Activated CD4-positive, alpha-beta T cell treated with anti-CD3 and anti-CD28 coated beads, Interleukin-2, amount 10 ng/mL, durations not matched to agents 24 days and 14 days (primary cell): ENCODE measurements at regions not wholly inside any gene's neighbourhood (a gene's known extent, or its start where the extent isn't known, plus 50 kb on each side); places are given as distances from the start of the nearest gene placed in this dataset.

Experiments
- DNase-seq: peaks from one replicate; pipeline ENCODE4 v3.0.0; 2022
- H3K27ac Mint-ChIP-seq: one replicate; pipeline ENCODE4 v1.8.0; 2022; ENCODE audit warnings: mild to moderate bottlenecking, mixed read lengths
- H3K27me3 Mint-ChIP-seq: one replicate; pipeline ENCODE4 v1.8.0; 2022; ENCODE audit warnings: mixed read lengths
- H3K36me3 Mint-ChIP-seq: one replicate; pipeline ENCODE4 v1.8.0; 2022; ENCODE audit warnings: low read depth, mild to moderate bottlenecking, mixed read lengths
- H3K4me1 Mint-ChIP-seq: one replicate; pipeline ENCODE4 v1.8.0; 2021; ENCODE audit warnings: mixed read lengths
- H3K4me3 Mint-ChIP-seq: one replicate; pipeline ENCODE4 v1.8.0; 2022; ENCODE audit warnings: mild to moderate bottlenecking, moderate library complexity, mixed read lengths
- H3K9me3 Mint-ChIP-seq: one replicate; pipeline ENCODE4 v1.8.0; 2021; ENCODE audit warnings: mixed read lengths
- intact Hi-C: fragments of 100-400 bp; cut with micrococcal nuclease; formaldehyde crosslinking; loops from one replicate; pipeline ENCODE4 v1.15.1; 2023

DNA sequence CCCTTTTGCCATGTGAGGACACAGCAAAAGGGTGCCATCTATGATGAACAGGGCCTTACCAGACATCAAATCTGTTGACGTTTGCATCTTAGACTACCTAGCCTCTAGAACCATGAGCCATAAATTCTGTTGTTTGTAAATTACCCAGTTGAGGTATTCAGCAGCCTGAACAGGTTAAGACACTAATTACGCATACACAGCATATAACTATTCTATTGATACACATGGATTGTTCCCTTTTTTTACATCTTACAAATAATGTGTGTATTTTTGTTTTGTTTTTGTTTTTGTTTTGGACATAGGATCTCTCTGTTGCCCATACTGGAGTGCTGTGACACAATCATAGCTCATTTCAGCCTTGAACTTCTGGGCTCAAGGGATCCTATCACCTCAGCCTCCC lies 255.5 kb downstream of the OPA1 start:
- peaks cover 4% of the 10 kb centered on the region for H3K4me1 Mint-ChIP-seq
- no peak overlapping the region for H3K4me3 Mint-ChIP-seq
- H3K27ac Mint-ChIP-seq, result no peak overlapping the region
- H3K27me3 Mint-ChIP-seq, result peaks cover 20% of the 10 kb centered on the region
- intact Hi-C loops, result no loop called here
- DNase-seq, result no peak
- H3K9me3 Mint-ChIP-seq, result no peaks in the 10 kb centered on the region
- no peaks in the 10 kb centered on the region for H3K36me3 Mint-ChIP-seq

DNA sequence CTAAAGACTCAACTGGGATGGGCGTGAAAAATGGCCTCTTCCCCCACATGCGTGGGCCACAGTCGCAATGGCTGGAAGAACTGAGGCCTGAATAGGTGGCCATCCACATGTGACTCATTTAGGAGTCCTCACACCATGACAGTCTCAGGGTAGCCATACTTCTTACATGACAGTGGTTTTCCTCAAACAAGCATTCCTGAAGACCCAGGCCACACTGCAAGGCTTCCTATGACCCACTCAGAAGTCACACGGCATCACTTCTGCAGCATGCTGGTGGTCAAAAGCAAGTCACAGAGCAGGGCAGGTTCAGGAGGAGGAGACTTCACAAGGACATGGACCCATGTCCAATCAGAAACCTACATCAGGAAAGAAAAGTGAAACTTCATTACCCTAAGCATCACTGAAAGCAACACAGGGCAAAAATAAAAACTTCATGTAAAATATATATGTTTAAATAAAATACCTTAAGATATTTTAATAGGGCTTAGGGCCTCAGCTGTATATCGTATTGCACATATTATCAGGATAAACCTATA lies 257.1 kb downstream of the OPA1 start:
- no peak overlapping the region for H3K4me3 Mint-ChIP-seq
- intact Hi-C loops, result no loop called here
- DNase-seq, result no peak
- H3K36me3 Mint-ChIP-seq, result no peaks in the 10 kb centered on the region
- peaks cover 27% of the 10 kb centered on the region for H3K27me3 Mint-ChIP-seq
- no peaks in the 10 kb centered on the region for H3K9me3 Mint-ChIP-seq
- no peak overlapping the region for H3K27ac Mint-ChIP-seq
- peaks cover 5% of the 10 kb centered on the region for H3K4me1 Mint-ChIP-seq

DNA sequence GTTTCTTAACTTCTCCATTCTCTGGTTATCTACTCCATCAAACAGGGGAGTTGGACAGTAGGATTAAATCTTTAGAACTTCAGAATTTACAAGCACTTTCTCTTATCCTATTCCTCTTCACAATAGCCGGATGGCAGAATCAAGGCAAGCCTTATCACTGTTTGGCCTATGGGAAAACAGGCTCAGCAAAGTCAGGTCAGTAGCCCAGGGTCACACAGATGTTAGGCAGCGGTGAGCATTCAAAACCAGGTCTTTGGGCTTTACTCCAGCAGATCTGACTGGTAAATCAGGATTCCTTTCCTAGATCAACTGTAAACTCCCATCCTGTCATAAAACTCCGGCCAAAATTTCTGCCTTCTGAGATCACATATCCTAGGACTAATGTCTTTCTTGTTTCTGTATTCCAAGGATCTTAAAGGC lies 258.4 kb downstream of the OPA1 start:
- Mint-ChIP-seq H3K27me3 (peaks cover 19% of the 10 kb centered on the region), H3K4me3 (no peak overlapping the region), H3K27ac (no peak overlapping the region), H3K36me3 (no peaks in the 10 kb centered on the region), H3K4me1 (peaks cover 3% of the 10 kb centered on the region), H3K9me3 (no peaks in the 10 kb centered on the region)
- no peak for DNase-seq
- intact Hi-C loops, result no loop called here

DNA sequence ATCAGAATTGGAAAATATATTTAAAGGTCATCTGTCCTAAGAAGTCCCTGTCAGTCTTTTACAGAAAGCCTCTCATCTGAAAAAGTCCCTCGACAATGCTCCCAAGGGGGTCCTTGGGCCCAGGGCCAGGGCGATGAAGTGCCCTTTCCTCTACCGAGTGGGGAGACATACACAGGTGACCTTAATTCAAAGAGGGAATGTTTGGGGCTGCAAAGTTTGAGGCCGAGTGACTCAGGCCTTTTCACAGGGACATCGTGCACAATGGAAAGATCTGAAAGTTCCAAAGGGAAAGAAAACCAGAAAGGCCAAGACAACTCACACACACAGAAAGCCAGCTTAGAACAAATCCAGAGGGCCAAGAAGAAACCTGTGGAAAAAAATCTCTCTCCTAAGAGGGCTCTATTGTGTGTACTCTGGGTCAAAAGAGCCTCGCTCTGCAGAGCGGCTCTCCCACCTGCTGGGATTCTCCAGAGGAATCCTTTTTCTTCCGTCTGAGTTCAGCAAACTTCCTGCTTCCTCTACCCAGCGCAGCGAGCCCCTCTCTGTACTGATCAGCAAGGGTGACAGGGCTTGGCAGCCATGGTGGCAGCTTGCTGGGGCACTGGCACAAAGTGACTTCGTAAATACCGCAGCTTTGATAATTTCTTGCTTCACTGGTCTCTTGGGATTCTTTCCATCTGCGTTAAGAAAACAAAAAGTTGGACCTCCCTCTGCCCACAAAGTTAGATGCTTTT lies 259.1 kb downstream of the OPA1 start:
- H3K27me3 Mint-ChIP-seq, result peaks cover 17% of the 10 kb centered on the region
- intact Hi-C loops, result no loop called here
- no peaks in the 10 kb centered on the region for H3K36me3 Mint-ChIP-seq
- H3K9me3 Mint-ChIP-seq, result no peaks in the 10 kb centered on the region
- DNase-seq, result no peak
- no peak overlapping the region for H3K4me3 Mint-ChIP-seq
- H3K4me1 Mint-ChIP-seq, result peaks cover 3% of the 10 kb centered on the region
- H3K27ac Mint-ChIP-seq, result no peak overlapping the region

DNA sequence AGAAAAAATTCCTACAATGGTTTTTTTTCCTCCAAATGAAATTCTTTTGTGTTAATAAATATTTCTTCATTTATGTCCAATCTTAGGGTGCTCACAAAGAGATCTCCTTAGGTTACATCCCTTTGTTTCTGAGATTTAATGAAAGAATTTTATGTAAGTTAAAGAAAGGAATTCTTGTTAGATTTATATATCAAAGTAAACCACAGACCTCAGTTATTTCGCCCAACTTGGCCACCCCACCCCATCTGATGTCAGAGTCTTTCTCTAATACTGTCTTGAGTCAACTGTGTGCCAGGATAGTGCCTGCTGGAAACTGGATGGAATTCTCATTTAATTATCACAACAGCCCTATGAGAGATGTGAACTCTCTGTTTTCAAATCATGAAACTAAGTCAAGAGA lies 259.9 kb downstream of the OPA1 start:
- Mint-ChIP-seq H3K4me1 (peaks cover 3% of the 10 kb centered on the region), H3K4me3 (no peak overlapping the region), H3K27ac (no peak overlapping the region), H3K9me3 (no peaks in the 10 kb centered on the region), H3K36me3 (no peaks in the 10 kb centered on the region), H3K27me3 (peaks cover 17% of the 10 kb centered on the region)
- intact Hi-C loops, result no loop called here
- DNase-seq, result no peak

DNA sequence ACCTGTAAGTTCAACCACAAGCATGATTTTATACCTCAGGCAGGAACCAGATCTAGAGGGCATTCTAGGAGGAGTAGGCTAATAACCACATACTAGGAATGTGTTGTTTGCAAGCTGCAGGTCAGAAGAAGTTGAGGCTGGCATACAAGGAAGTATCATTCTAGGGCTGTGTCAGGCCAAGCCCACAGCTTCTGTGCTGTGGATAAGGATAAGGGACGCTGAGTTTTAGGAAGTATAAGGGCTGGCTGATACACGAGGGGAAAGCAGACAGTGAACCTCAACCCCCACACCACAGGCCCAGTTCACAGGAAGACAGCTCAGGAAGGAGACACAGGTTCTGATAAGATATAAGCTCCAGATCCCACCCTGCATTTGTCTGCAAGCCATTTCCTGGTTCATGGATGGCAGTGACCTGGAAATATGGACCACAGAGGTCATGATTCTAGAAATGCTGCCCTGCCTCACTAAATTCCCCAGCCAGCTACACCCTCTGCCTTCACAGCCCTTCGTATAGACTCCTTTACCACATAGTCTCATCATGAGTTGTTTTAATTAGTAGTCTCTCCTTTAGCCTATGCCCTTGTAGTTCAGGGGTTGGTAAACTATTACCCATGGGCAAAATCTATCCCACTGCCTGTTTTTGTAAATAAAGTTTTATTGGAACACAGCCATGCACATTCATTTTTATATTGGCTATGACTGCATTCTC lies 260.7 kb downstream of the OPA1 start:
- intact Hi-C loops, result no loop called here
- Mint-ChIP-seq H3K36me3 (no peaks in the 10 kb centered on the region), H3K4me1 (peaks cover 3% of the 10 kb centered on the region), H3K27ac (no peak overlapping the region), H3K27me3 (peaks cover 17% of the 10 kb centered on the region), H3K9me3 (no peaks in the 10 kb centered on the region), H3K4me3 (no peak overlapping the region)
- no peak for DNase-seq

DNA sequence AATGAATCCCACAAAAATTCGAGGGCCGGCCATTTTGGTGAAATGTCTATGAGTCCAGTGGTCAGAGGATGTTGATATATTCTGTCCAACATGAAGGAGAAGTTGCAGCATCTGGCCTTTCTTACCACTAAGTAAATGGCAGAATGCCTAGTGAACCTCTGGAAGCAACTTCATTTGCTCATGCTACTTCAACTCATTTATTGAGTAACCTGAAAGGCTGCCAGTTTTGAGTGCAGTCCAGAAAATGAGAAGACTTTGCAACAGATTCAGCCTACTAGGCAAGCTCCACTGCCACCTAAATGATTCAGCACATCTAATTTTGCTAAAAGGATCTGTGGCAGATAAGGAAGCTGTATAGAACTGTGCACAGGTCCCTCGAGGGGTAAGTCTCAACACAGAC lies 265.0 kb downstream of the OPA1 start:
- peaks cover 3% of the 10 kb centered on the region for H3K4me1 Mint-ChIP-seq
- no peaks in the 10 kb centered on the region for H3K9me3 Mint-ChIP-seq
- no peaks in the 10 kb centered on the region for H3K36me3 Mint-ChIP-seq
- no peak overlapping the region for H3K27ac Mint-ChIP-seq
- peaks cover 28% of the 10 kb centered on the region for H3K27me3 Mint-ChIP-seq
- no peak for DNase-seq
- H3K4me3 Mint-ChIP-seq, result no peak overlapping the region
- intact Hi-C loops, result no loop called here

DNA sequence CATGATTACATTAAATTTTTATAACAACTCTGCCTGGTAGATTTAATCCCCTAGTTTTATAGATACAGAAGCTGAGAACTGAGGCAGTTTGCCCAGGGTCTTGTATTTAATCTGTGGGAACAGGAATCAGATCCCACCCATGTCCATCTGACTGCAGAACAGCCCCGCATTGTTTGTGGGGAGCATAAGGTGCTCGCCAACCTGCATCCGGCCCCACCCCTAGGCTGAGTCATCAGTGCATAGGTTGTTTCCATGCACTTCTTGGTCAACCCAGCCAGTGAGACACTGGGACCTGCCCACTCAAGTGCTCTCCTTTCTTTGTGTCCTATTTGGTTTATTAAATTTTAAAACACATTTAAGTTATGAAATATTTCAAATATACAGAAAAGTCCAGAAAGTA lies 266.2 kb downstream of the OPA1 start:
- H3K27me3 Mint-ChIP-seq, result peaks cover 21% of the 10 kb centered on the region
- H3K36me3 Mint-ChIP-seq, result no peaks in the 10 kb centered on the region
- intact Hi-C loops, result no loop called here
- H3K4me3 Mint-ChIP-seq, result no peak overlapping the region
- DNase-seq, result no peak
- H3K9me3 Mint-ChIP-seq, result no peaks in the 10 kb centered on the region
- H3K27ac Mint-ChIP-seq, result no peak overlapping the region
- no peaks in the 10 kb centered on the region for H3K4me1 Mint-ChIP-seq

DNA sequence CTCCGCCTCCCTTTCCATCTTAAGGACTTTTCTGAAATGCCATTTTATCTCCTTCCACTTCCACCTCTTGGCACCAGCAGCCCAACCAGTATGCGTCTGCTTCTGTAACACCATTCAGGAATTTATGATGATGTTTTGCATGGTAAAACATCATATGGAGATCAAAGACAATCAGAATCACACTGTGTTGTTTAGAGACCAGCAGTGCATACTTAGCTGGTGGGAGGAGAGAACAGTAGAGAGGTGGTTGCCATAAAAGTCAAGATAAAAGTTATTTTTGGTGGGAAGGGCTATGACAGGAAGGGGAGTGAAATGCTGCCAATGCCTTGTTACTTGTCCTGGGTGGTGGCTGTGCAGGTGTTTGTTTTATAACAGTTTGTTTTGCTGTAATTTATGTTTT lies 268.0 kb downstream of the OPA1 start:
- Mint-ChIP-seq H3K27me3 (peaks cover 22% of the 10 kb centered on the region), H3K27ac (no peak overlapping the region), H3K36me3 (no peaks in the 10 kb centered on the region), H3K4me3 (no peak overlapping the region), H3K9me3 (no peaks in the 10 kb centered on the region), H3K4me1 (no peaks in the 10 kb centered on the region)
- DNase-seq, result no peak
- intact Hi-C loops, result no loop called here

DNA sequence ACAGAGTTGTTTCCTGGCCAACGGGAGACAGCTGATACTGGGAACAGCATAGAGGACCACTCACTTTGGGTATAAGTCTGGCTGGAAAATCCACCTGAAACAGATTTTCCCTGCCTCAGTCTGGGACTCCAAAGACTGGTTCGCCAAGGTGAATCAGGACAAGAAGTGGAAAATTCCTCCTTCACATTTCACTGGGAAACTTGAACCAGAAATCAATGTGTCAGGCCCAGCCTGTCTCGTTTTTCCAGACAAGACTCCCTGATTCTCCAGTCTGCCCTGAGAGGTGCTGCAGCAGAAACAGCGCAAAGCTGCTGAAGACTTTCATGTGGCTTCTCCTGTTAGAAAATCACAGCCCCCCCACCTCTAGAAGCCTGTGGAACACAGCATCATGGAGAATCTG lies 269.8 kb downstream of the OPA1 start:
- no peak overlapping the region for H3K4me3 Mint-ChIP-seq
- intact Hi-C loops, result no loop called here
- H3K9me3 Mint-ChIP-seq, result no peaks in the 10 kb centered on the region
- no peak overlapping the region for H3K27ac Mint-ChIP-seq
- H3K36me3 Mint-ChIP-seq, result no peaks in the 10 kb centered on the region
- no peak for DNase-seq
- H3K27me3 Mint-ChIP-seq, result peaks cover 29% of the 10 kb centered on the region
- no peaks in the 10 kb centered on the region for H3K4me1 Mint-ChIP-seq

DNA sequence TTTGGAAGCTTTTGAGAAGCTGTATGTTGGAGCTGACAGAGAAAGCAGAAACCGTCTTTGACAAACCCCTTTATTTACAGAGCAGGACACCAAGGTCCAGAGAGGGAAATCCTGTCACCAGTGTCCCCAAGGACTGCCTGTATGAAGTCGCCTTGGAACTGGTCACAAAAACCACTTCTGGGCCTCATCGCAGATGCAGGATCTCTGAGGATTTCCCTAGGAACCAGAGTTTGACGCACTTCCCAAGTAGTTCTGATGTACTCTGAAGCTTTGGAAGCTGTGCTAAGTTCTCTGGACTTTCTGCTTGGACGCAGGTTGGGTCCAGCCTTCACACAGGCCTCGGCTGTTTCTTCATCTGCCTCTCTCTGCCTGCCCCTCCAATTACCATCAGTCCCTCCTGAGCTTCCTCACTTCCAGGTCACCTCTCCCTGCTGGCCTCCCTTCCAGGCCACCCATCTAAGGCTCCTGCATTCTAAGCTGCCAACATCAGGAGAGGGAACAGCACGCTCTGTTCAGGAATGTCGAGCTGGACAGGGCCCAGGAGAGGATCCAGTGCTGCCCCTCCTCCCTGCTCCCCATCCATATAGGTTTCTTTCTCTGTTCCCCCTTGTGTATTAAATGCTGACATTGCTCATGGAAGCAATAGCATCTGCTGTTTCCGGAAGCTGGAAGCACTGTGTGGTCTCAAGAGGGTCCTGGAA lies 270.8 kb downstream of the OPA1 start:
- no peaks in the 10 kb centered on the region for H3K9me3 Mint-ChIP-seq
- no peak for DNase-seq
- H3K36me3 Mint-ChIP-seq, result no peaks in the 10 kb centered on the region
- H3K27ac Mint-ChIP-seq, result no peak overlapping the region
- intact Hi-C loops, result no loop called here
- no peak overlapping the region for H3K4me3 Mint-ChIP-seq
- no peaks in the 10 kb centered on the region for H3K4me1 Mint-ChIP-seq
- H3K27me3 Mint-ChIP-seq, result peaks cover 37% of the 10 kb centered on the region

DNA sequence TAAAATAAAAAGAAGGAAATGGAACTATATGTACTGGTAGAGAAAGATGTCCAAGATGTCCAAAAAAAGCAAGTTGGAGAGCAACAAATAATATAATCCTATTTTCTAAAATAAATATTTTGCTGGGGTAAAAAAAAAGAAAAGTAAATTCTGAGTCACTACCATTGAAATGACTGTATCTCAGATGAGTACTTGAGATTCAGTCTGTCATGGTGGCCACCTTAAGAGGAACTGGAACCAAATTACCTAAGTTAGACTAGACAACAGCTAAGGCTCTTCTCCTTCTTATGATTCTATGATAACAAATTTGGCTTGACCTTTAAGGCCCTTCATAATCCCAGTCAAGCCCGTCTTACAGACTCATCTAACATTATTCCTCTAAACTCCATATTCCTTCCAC lies 270.6 kb upstream of the HES1 start:
- H3K27me3 Mint-ChIP-seq, result peaks cover 41% of the 10 kb centered on the region
- H3K9me3 Mint-ChIP-seq, result no peaks in the 10 kb centered on the region
- peaks cover 7% of the 10 kb centered on the region for H3K4me1 Mint-ChIP-seq
- H3K36me3 Mint-ChIP-seq, result no peaks in the 10 kb centered on the region
- H3K27ac Mint-ChIP-seq, result no peak overlapping the region
- H3K4me3 Mint-ChIP-seq, result no peak overlapping the region
- intact Hi-C loops, result no loop called here
- DNase-seq, result no peak

DNA sequence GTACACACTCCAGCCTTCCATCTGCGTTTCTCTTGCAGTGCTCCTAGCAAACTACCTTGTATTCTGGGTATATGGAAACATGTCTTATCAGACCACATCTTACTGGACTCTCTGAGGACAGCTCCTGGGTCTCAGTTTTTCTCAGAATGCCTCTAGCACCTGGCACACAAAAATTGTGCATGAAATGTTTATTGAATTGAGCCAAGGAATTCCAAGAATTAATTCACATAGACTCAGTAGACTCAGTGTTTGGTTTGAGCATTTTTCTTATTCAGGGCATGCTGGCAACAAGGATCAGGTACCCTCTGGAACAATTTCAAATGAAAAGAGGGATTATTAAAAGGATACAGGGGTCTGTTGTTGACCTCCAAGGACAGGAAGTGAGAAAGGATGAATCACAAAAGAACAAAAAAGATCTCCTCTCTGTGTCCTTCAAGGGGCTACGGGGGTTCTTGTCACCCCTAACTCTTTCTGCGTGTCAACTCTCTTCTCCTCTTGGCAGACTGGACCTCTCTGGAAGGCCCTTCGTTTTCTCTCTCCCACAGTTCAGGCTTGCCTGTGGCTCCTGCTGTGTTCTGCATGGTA lies 270.0 kb upstream of the HES1 start:
- intact Hi-C loops, result no loop called here
- Mint-ChIP-seq H3K27me3 (peaks cover 46% of the 10 kb centered on the region), H3K27ac (no peak overlapping the region), H3K9me3 (no peaks in the 10 kb centered on the region), H3K4me1 (peaks cover 8% of the 10 kb centered on the region), H3K4me3 (no peak overlapping the region), H3K36me3 (no peaks in the 10 kb centered on the region)
- no peak for DNase-seq

DNA sequence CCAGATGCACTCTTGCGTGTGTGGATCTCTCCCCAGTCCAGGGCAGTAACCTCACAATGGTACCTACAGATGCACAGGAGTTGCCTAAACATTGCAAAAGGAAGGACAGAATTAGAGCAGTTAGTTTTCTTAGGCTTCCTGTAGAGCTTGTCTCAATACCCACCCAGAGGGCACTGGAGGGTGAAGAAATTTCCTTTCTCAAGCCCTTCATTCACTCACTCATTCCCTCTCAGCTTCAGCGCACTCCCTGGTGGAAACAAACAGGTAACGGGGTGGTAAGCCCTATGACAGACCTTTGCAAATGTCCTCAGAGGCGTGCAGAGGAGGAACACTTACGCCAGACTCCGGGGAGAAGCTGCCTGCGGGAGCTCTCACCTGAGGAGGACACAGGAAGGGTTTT lies 267.4 kb upstream of the HES1 start:
- peaks cover 8% of the 10 kb centered on the region for H3K4me1 Mint-ChIP-seq
- intact Hi-C loops, result no loop called here
- peaks cover 37% of the 10 kb centered on the region for H3K27me3 Mint-ChIP-seq
- H3K27ac Mint-ChIP-seq, result no peak overlapping the region
- H3K4me3 Mint-ChIP-seq, result no peak overlapping the region
- no peak for DNase-seq
- no peaks in the 10 kb centered on the region for H3K9me3 Mint-ChIP-seq
- H3K36me3 Mint-ChIP-seq, result no peaks in the 10 kb centered on the region
